ENCODE measurements at regions not wholly inside any gene's neighbourhood (a gene's known extent, or its start where the extent isn't known, plus 50 kb on each side); places are given as distances from the start of the nearest gene placed in this dataset.
A peak's percentile ranks its signal among the peaks of the same experiment; 100 is the strongest.

GRCh38 chr10:125333769-125334168 is 173.4 kb upstream of the CTBP2 start:
- ATAC-seq: no peak
- POLR2A ChIA-PET: no interaction called here
- H3K4me1 Mint-ChIP-seq: no peaks in the 10 kb centered on the region

GRCh38 chr10:125333209-125333591 is 172.8 kb upstream of the CTBP2 start:
- POLR2A ChIA-PET: no interaction called here
- H3K27me3 ChIP-seq (ENCODE audit: control insufficient read depth in 2 of 2, insufficient read depth in 2 of 2, low read length in 2 of 2): no peaks in the 10 kb centered on the region
- H3K4me3 ChIP-seq (ENCODE audit: low read length): no peak overlapping the region
- H3K9me3 ChIP-seq (ENCODE audit: control insufficient read depth in 2 of 3, low read length in 3 of 3): no peaks in the 10 kb centered on the region
- H3K27ac ChIP-seq (ENCODE audit: low read depth, low read length): no peak overlapping the region
- H3K36me3 ChIP-seq (ENCODE audit: control insufficient read depth in 2 of 3, insufficient read depth in 3 of 3, low read length in 3 of 3): no peaks in the 10 kb centered on the region
- CTCF ChIA-PET: no interaction called here
- no peak for ATAC-seq
- no peak overlapping the region for H3K4me3 Mint-ChIP-seq
- DNase-seq: no peak
- H3K9me3 Mint-ChIP-seq: peaks cover 0 to 6% (median 3%) of the 10 kb centered on the region in 11 donors
- peaks cover 0 to 4% (median 2%) of the 10 kb centered on the region in 5 donors for H3K27me3 Mint-ChIP-seq
- no peaks in the 10 kb centered on the region for H3K4me1 Mint-ChIP-seq
- intact Hi-C loops (cut with micrococcal nuclease): no loop called here
- H3K27ac Mint-ChIP-seq: no peak overlapping the region
- no peaks in the 10 kb centered on the region for H3K36me3 Mint-ChIP-seq
- H3K4me1 ChIP-seq (ENCODE audit: control insufficient read depth in 2 of 2, insufficient read depth in 2 of 2, low read length in 2 of 2): no peaks in the 10 kb centered on the region

More at GRCh38 chr10:125333769-125334168, 173.4 kb upstream of the CTBP2 start:
- Mint-ChIP-seq H3K9me3 (peaks cover 0 to 6% (median 2%) of the 10 kb centered on the region in 11 donors), H3K4me3 (no peak overlapping the region), H3K36me3 (no peaks in the 10 kb centered on the region), H3K27ac (no peak overlapping the region), H3K27me3 (peaks cover 0 to 4% (median 0%) of the 10 kb centered on the region in 5 donors)
- Histone ChIP-seq H3K4me3 (ENCODE audit: low read length) (no peak overlapping the region), H3K27me3 (ENCODE audit: control insufficient read depth in 2 of 2, insufficient read depth in 2 of 2, low read length in 2 of 2) (no peaks in the 10 kb centered on the region), H3K9me3 (ENCODE audit: control insufficient read depth in 2 of 3, low read length in 3 of 3) (no peaks in the 10 kb centered on the region), H3K36me3 (ENCODE audit: control insufficient read depth in 2 of 3, insufficient read depth in 3 of 3, low read length in 3 of 3) (no peaks in the 10 kb centered on the region), H3K27ac (ENCODE audit: low read depth, low read length) (no peak overlapping the region), H3K4me1 (ENCODE audit: control insufficient read depth in 2 of 2, insufficient read depth in 2 of 2, low read length in 2 of 2) (no peaks in the 10 kb centered on the region)
- intact Hi-C loops (cut with micrococcal nuclease): no loop called here
- CTCF ChIA-PET: no interaction called here
- DNase-seq: no peak

- CTCF ChIA-PET: no interaction called here
- H3K27ac Mint-ChIP-seq: no peak overlapping the region
- H3K4me3 Mint-ChIP-seq: no peak overlapping the region
- POLR2A ChIA-PET: no interaction called here
- Histone ChIP-seq H3K27ac (ENCODE audit: low read depth, low read length) (no peak overlapping the region), H3K27me3 (ENCODE audit: control insufficient read depth in 2 of 2, insufficient read depth in 2 of 2, low read length in 2 of 2) (no peaks in the 10 kb centered on the region), H3K36me3 (ENCODE audit: control insufficient read depth in 2 of 3, insufficient read depth in 3 of 3, low read length in 3 of 3) (no peaks in the 10 kb centered on the region), H3K4me3 (ENCODE audit: low read length) (no peak overlapping the region), H3K4me1 (ENCODE audit: control insufficient read depth in 2 of 2, insufficient read depth in 2 of 2, low read length in 2 of 2) (no peaks in the 10 kb centered on the region), H3K9me3 (ENCODE audit: control insufficient read depth in 2 of 3, low read length in 3 of 3) (no peaks in the 10 kb centered on the region)
- H3K27me3 Mint-ChIP-seq: peaks cover 0 to 6% (median 4%) of the 10 kb centered on the region in 5 donors
- ATAC-seq (no peak), DNase-seq (no peak)
- H3K36me3 Mint-ChIP-seq: no peaks in the 10 kb centered on the region
- no peaks in the 10 kb centered on the region for H3K4me1 Mint-ChIP-seq
- intact Hi-C loops (cut with micrococcal nuclease): no loop called here
- H3K9me3 Mint-ChIP-seq: peaks cover 0 to 9% (median 5%) of the 10 kb centered on the region in 11 donors
Measured at GRCh38 chr10:125332548-125333208, 172.3 kb upstream of the CTBP2 start.

- CTCF ChIA-PET: no interaction called here
- ATAC-seq: no peak
- Histone ChIP-seq H3K27ac (ENCODE audit: low read depth, low read length) (no peak overlapping the region), H3K4me1 (ENCODE audit: control insufficient read depth in 2 of 2, insufficient read depth in 2 of 2, low read length in 2 of 2) (no peaks in the 10 kb centered on the region), H3K4me3 (ENCODE audit: low read length) (no peak overlapping the region), H3K36me3 (ENCODE audit: control insufficient read depth in 2 of 3, insufficient read depth in 3 of 3, low read length in 3 of 3) (no peaks in the 10 kb centered on the region), H3K9me3 (ENCODE audit: control insufficient read depth in 2 of 3, low read length in 3 of 3) (no peaks in the 10 kb centered on the region), H3K27me3 (ENCODE audit: control insufficient read depth in 2 of 2, insufficient read depth in 2 of 2, low read length in 2 of 2) (no peaks in the 10 kb centered on the region)
- H3K36me3 Mint-ChIP-seq: no peaks in the 10 kb centered on the region
- POLR2A ChIA-PET: no interaction called here
- intact Hi-C loops (cut with micrococcal nuclease): no loop called here
- peaks cover 0 to 10% (median 5%) of the 10 kb centered on the region in 5 donors for H3K27me3 Mint-ChIP-seq
- peak overlapping the region in 1 of 9 donors; percentile 62 for H3K27ac Mint-ChIP-seq
- H3K4me3 Mint-ChIP-seq: no peak overlapping the region
- peaks cover 0 to 17% (median 5%) of the 10 kb centered on the region in 11 donors for H3K9me3 Mint-ChIP-seq
- DNase-seq: no peak
- H3K4me1 Mint-ChIP-seq: no peaks in the 10 kb centered on the region
Measured at GRCh38 chr10:125331056-125331455, 170.7 kb upstream of the CTBP2 start.

GRCh38 chr10:125329056-125329455 is 168.7 kb upstream of the CTBP2 start:
- Histone ChIP-seq H3K4me3 (ENCODE audit: low read length) (no peak overlapping the region), H3K9me3 (ENCODE audit: control insufficient read depth in 2 of 3, low read length in 3 of 3) (peaks cover 0 to 1% (median 0%) of the 10 kb centered on the region in 3 experiments), H3K27ac (ENCODE audit: low read depth, low read length) (no peak overlapping the region), H3K36me3 (ENCODE audit: control insufficient read depth in 2 of 3, insufficient read depth in 3 of 3, low read length in 3 of 3) (no peaks in the 10 kb centered on the region), H3K27me3 (ENCODE audit: control insufficient read depth in 2 of 2, insufficient read depth in 2 of 2, low read length in 2 of 2) (no peaks in the 10 kb centered on the region), H3K4me1 (ENCODE audit: control insufficient read depth in 2 of 2, insufficient read depth in 2 of 2, low read length in 2 of 2) (no peaks in the 10 kb centered on the region)
- Mint-ChIP-seq H3K4me3 (no peak overlapping the region), H3K4me1 (no peaks in the 10 kb centered on the region), H3K27ac (no peak overlapping the region), H3K9me3 (peaks cover 8 to 29% (median 12%) of the 10 kb centered on the region in 11 donors), H3K36me3 (no peaks in the 10 kb centered on the region), H3K27me3 (peaks cover 0 to 19% (median 7%) of the 10 kb centered on the region in 5 donors)
- intact Hi-C loops (cut with micrococcal nuclease): no loop called here
- DNase-seq: no peak
- ChIA-PET POLR2A (no interaction called here), CTCF (no interaction called here)
- no peak for ATAC-seq

GRCh38 chr10:125325326-125325725 is 165.0 kb upstream of the CTBP2 start:
- DNase-seq (no peak), ATAC-seq (no peak)
- Histone ChIP-seq H3K9me3 (ENCODE audit: control insufficient read depth in 2 of 3, low read length in 3 of 3) (peaks cover 0 to 7% (median 0%) of the 10 kb centered on the region in 3 experiments), H3K4me1 (ENCODE audit: control insufficient read depth in 2 of 2, insufficient read depth in 2 of 2, low read length in 2 of 2) (no peaks in the 10 kb centered on the region), H3K27ac (ENCODE audit: low read depth, low read length) (no peak overlapping the region), H3K27me3 (ENCODE audit: control insufficient read depth in 2 of 2, insufficient read depth in 2 of 2, low read length in 2 of 2) (no peaks in the 10 kb centered on the region), H3K36me3 (ENCODE audit: control insufficient read depth in 2 of 3, insufficient read depth in 3 of 3, low read length in 3 of 3) (no peaks in the 10 kb centered on the region), H3K4me3 (ENCODE audit: low read length) (no peak overlapping the region)
- ChIA-PET CTCF (no interaction called here), POLR2A (no interaction called here)
- intact Hi-C loops (cut with micrococcal nuclease): no loop called here
- H3K4me3 Mint-ChIP-seq: no peak overlapping the region
- peaks cover 8 to 41% (median 21%) of the 10 kb centered on the region in 11 donors for H3K9me3 Mint-ChIP-seq
- no peak overlapping the region for H3K27ac Mint-ChIP-seq
- peaks cover 0 to 26% (median 7%) of the 10 kb centered on the region in 5 donors for H3K27me3 Mint-ChIP-seq
- H3K4me1 Mint-ChIP-seq: no peaks in the 10 kb centered on the region
- no peaks in the 10 kb centered on the region for H3K36me3 Mint-ChIP-seq

GRCh38 chr10:125316436-125316835 is 156.1 kb upstream of the CTBP2 start:
- ATAC-seq: no peak
- H3K4me3 Mint-ChIP-seq: no peak overlapping the region
- ChIA-PET POLR2A (no interaction called here), CTCF (no interaction called here)
- H3K4me3 ChIP-seq (ENCODE audit: low read length): no peak overlapping the region
- no peaks in the 10 kb centered on the region for H3K36me3 Mint-ChIP-seq
- H3K4me1 ChIP-seq (ENCODE audit: control insufficient read depth in 2 of 2, insufficient read depth in 2 of 2, low read length in 2 of 2): no peaks in the 10 kb centered on the region
- DNase-seq: no peak
- peaks cover 0 to 16% (median 3%) of the 10 kb centered on the region in 11 donors for H3K9me3 Mint-ChIP-seq
- no peaks in the 10 kb centered on the region for H3K27me3 Mint-ChIP-seq
- intact Hi-C loops (cut with micrococcal nuclease): no loop called here
- no peak overlapping the region for H3K27ac Mint-ChIP-seq
- no peaks in the 10 kb centered on the region for H3K9me3 ChIP-seq (ENCODE audit: control insufficient read depth in 2 of 3, low read length in 3 of 3)
- no peaks in the 10 kb centered on the region for H3K27me3 ChIP-seq (ENCODE audit: control insufficient read depth in 2 of 2, insufficient read depth in 2 of 2, low read length in 2 of 2)
- H3K27ac ChIP-seq (ENCODE audit: low read depth, low read length): no peak overlapping the region
- no peaks in the 10 kb centered on the region for H3K36me3 ChIP-seq (ENCODE audit: control insufficient read depth in 2 of 3, insufficient read depth in 3 of 3, low read length in 3 of 3)
- no peaks in the 10 kb centered on the region for H3K4me1 Mint-ChIP-seq
